Common myeloid progenitor, CD34-positive (primary cell): ENCODE measurements at regions not wholly inside any gene's neighbourhood (a gene's known extent, or its start where the extent isn't known, plus 50 kb on each side); places are given as distances from the start of the nearest gene placed in this dataset.

Experiments
- CTCF ChIA-PET: fragments of 350-600 bp; sonication (Branson Sonifier 250); formaldehyde crosslinking; loops from one replicate; lab custom pipeline; 2021; ENCODE audit warnings: antibody characterized with exemption; lab: Charles Lee
- POLR2A ChIA-PET: fragments of 350-600 bp; sonication (Branson Sonifier 250); formaldehyde crosslinking; loops from one replicate; lab custom pipeline; 2021; ENCODE audit warnings: antibody characterized with exemption; lab: Charles Lee
- DNase-seq, 3 donors: peaks; one replicate each; pipeline versions ENCODE4 v3.0.0 to v3.0.0-alpha.2; 2013
- H3K27ac ChIP-seq, 2 experiments: 1 replicate in 1 of 2; 2 replicates in 1 of 2; pipeline ENCODE4 v1.7.0; 2013; ENCODE audit warnings: inconsistent platforms in 2 of 2, low read length in 2 of 2, mild to moderate bottlenecking in 2 of 2, low read depth in 1 of 2, moderate library complexity in 1 of 2; ENCODE audit not compliant: severe bottlenecking in 2 of 2, insufficient read depth in 1 of 2, poor library complexity in 1 of 2
- H3K27me3 ChIP-seq, 5 experiments: replicated peaks in 2 of 5; 1 replicate in 3 of 5; 2 replicates in 2 of 5; pipeline versions ENCODE4 v1.6.1 to v1.7.0; 2013; ENCODE audit warnings: low read length in 4 of 5, mild to moderate bottlenecking in 2 of 5, moderate library complexity in 2 of 5, inconsistent platforms in 1 of 5; ENCODE audit not compliant: insufficient read depth in 5 of 5, control insufficient read depth in 4 of 5
- H3K36me3 ChIP-seq, 4 experiments: 1 replicate in 2 of 4; 2 replicates in 2 of 4; pipeline versions ENCODE4 v1.6.1 to v1.7.0; 2013; ENCODE audit warnings: low read length in 3 of 4, control low read depth in 1 of 4, mild to moderate bottlenecking in 1 of 4; ENCODE audit not compliant: control insufficient read depth in 4 of 4, insufficient read depth in 4 of 4
- H3K4me1 ChIP-seq, 4 experiments: 1 replicate in 3 of 4; 2 replicates in 1 of 4; pipeline versions ENCODE4 v1.6.1 to v1.7.1; 2013; ENCODE audit warnings: low read length in 3 of 4, mild to moderate bottlenecking in 3 of 4, control low read depth in 1 of 4, inconsistent platforms in 1 of 4, moderate library complexity in 1 of 4; ENCODE audit not compliant: control insufficient read depth in 4 of 4, insufficient read depth in 4 of 4; ENCODE audit errors: control extremely low read depth in 1 of 4
- H3K4me3 ChIP-seq, 7 experiments: 1 replicate in 4 of 7; 2 replicates in 3 of 7; pipeline versions ENCODE4 v1.5.1 to v1.7.0; 2013; ENCODE audit warnings: mild to moderate bottlenecking in 7 of 7, low read length in 6 of 7, moderate library complexity in 6 of 7, inconsistent platforms in 2 of 7, low read depth in 2 of 7, control low read depth in 1 of 7; ENCODE audit not compliant: insufficient read depth in 4 of 7, control insufficient read depth in 1 of 7; ENCODE audit errors: extremely low read depth in 1 of 7
- H3K9me3 ChIP-seq, 5 experiments: 1 replicate in 4 of 5; 2 replicates in 1 of 5; pipeline versions ENCODE4 v1.6.1 to v1.7.1; 2013; ENCODE audit warnings: low read length in 4 of 5, mild to moderate bottlenecking in 2 of 5, inconsistent platforms in 1 of 5, low read depth in 1 of 5, moderate library complexity in 1 of 5; ENCODE audit not compliant: control insufficient read depth in 4 of 5, insufficient read depth in 2 of 5; ENCODE audit errors: control extremely low read depth in 1 of 5
- WGBS: methylation state at CpG from one replicate; pipeline ENCODE4 v1.1.5; 2013; ENCODE audit not compliant: insufficient coverage; 5-methylcytosine and 5-hydroxymethylcytosine counted together

DNA sequence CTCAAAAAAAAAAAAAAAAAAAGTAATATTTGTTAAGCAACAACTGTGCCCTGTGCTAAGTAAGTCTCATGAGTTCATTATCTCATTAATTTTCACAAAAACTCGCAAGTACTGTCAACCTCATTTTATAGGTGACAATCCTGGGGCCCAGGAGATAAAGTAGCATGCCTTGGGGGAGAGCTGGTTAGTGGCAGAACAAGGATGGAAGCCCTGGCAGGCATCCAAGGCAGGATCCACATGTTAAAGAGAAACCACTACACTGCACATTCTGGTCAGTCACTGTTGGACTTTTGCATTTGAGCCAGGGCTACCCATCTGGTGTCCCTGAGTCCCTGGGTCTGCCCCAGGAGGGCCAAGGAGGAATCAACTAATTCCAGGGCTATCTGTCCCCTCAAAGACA, 54.6 kb downstream of the ZFP36L2 start:
- Histone ChIP-seq H3K36me3 (no peaks in the 10 kb centered on the region), H3K9me3 (peaks cover 0 to 32% (median 20%) of the 10 kb centered on the region in 5 experiments), H3K27ac (no peak overlapping the region), H3K4me3 (no peak overlapping the region), H3K27me3 (no peaks in the 10 kb centered on the region), H3K4me1 (peaks cover 6 to 45% (median 42%) of the 10 kb centered on the region in 4 experiments)
- ChIA-PET CTCF (interaction anchor here (0.6 to 4.3 kb wide), 9 partner anchors 7 to 66 kb away, joined by 3 to 30 read pairs (median 3); partner anchors contain the start of gene ZFP36L2), POLR2A (interaction anchor here (0.6 kb wide), 1 partner anchor 347 kb away, joined by 3 read pairs; no protein-coding TSS in a partner anchor)
- WGBS, result 40% methylated on average over 1 of the region's 1 CpG
- DNase-seq, result peak in 1 of 3 donors; percentile 42

- Histone ChIP-seq H3K9me3 (peaks cover 0 to 23% (median 14%) of the 10 kb centered on the region in 5 experiments), H3K27me3 (no peaks in the 10 kb centered on the region), H3K4me1 (peaks cover 6 to 45% (median 43%) of the 10 kb centered on the region in 4 experiments), H3K27ac (peak overlapping the region in 1 of 2 experiments; percentile 16), H3K4me3 (peak overlapping the region in 2 of 7 experiments; percentile 4 to 28), H3K36me3 (no peaks in the 10 kb centered on the region)
- ChIA-PET POLR2A (interaction anchor here (1.0 to 1.6 kb wide), 2 partner anchors 48 to 51 kb away, joined by 3 to 6 read pairs; no protein-coding TSS in a partner anchor), CTCF (interaction anchor here (0.8 to 4.3 kb wide), 14 partner anchors 9 to 146 kb away, joined by 3 to 30 read pairs (median 6); partner anchors contain the start of gene ZFP36L2)
- WGBS, result 26% methylated on average over 19 of the region's 21 CpGs
- DNase-seq, result peak in 1 of 3 donors; percentile 34
Observed at GRCh38 chr2:43170405-43171105, 55.9 kb downstream of the ZFP36L2 start.

GRCh38 chr2:43169987-43170386, 56.4 kb downstream of the ZFP36L2 start:
- peak overlapping the region in 1 of 2 experiments; percentile 68 for H3K27ac ChIP-seq
- WGBS, result 63% methylated on average over 5 of the region's 9 CpGs
- ChIA-PET POLR2A (interaction anchor here (1.6 to 2.0 kb wide), 3 partner anchors 49 to 55 kb away, joined by 6 to 11 read pairs (median 7); no protein-coding TSS in a partner anchor), CTCF (interaction anchor here (1.2 to 4.3 kb wide), 14 partner anchors 9 to 223 kb away, joined by 3 to 30 read pairs (median 6); partner anchors contain the start of gene ZFP36L2)
- DNase-seq, result peak; percentile 38 to 61 (median 57)
- no peaks in the 10 kb centered on the region for H3K27me3 ChIP-seq
- peaks cover 0 to 17% (median 10%) of the 10 kb centered on the region in 5 experiments for H3K9me3 ChIP-seq
- peaks cover 4 to 47% (median 44%) of the 10 kb centered on the region in 4 experiments for H3K4me1 ChIP-seq
- H3K4me3 ChIP-seq, result peak overlapping the region in 4 of 7 experiments; percentile 19 to 51 (median 43)
- no peaks in the 10 kb centered on the region for H3K36me3 ChIP-seq

DNA sequence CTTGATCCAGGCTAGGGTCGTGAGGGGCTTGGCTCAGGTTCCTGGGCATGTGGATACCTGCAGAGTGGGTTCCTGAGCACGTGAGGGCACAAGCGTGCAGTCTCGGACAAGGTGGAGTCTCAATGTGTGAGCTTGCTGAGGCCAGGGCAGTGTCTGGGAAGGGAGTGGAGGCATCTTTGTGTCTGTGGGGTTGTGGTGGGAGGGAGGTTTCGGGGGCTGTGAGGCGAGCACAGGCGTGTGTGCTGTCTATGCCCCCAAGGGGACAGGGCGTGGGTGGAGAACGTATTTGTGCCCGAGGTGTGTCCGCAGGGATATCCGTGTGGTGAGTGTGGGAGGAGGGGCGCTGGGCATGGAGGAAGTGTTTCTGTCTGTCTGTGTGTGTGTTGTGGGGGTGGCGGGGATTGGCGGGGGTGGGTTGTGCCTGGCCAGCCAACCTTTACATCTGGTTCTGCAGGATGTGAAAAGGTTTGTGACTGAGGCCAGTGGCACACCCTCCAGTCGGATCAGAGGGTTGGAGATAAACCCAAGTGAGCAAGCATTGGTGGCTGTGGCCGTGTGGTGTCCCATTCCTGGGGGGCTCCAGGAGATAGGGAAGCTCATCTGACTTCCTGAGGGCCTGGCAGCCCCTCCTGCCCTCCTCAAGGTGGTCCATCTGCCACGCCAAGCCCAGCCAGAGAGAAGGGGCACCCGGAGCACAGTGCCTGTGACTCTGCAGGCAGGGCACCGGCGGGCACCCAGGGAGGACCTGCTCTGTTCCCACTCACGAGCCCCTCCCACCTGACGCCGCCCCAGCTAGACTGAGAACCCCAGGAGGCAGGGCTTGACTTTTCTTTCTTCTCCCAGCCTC, 57.1 kb downstream of the ZFP36L2 start:
- Histone ChIP-seq H3K4me3 (peak overlapping the region in 4 of 7 experiments; percentile 35 to 51 (median 46)), H3K27me3 (no peaks in the 10 kb centered on the region), H3K4me1 (peaks cover 4 to 47% (median 44%) of the 10 kb centered on the region in 4 experiments), H3K27ac (peak overlapping the region; percentile 33 to 68), H3K36me3 (no peaks in the 10 kb centered on the region), H3K9me3 (peaks cover 0 to 10% (median 6%) of the 10 kb centered on the region in 5 experiments)
- WGBS, result 26% methylated on average over 13 of the region's 24 CpGs
- CTCF ChIA-PET, result interaction anchor here (0.7 to 4.3 kb wide), 16 partner anchors 10 to 222 kb away, joined by 3 to 30 read pairs (median 6); partner anchors contain the start of gene ZFP36L2
- POLR2A ChIA-PET, result interaction anchor here (0.9 to 2.0 kb wide), 6 partner anchors 36 to 194 kb away, joined by 4 to 11 read pairs (median 6); no protein-coding TSS in a partner anchor
- peak; percentile 44 to 84 (median 74) for DNase-seq

GRCh38 chr2:43168016-43168369, 58.4 kb downstream of the ZFP36L2 start:
- Histone ChIP-seq H3K27me3 (no peaks in the 10 kb centered on the region), H3K36me3 (no peaks in the 10 kb centered on the region), H3K27ac (peak overlapping the region in 1 of 2 experiments; percentile 34), H3K4me3 (no peak overlapping the region), H3K4me1 (peaks cover 4 to 47% (median 44%) of the 10 kb centered on the region in 4 experiments), H3K9me3 (no peaks in the 10 kb centered on the region)
- CTCF ChIA-PET, result interaction anchor here (1.0 to 4.3 kb wide), 6 partner anchors 11 to 144 kb away, joined by 3 to 30 read pairs (median 6); no protein-coding TSS in a partner anchor
- no peak for DNase-seq
- POLR2A ChIA-PET, result interaction anchor here (1.7 to 2.0 kb wide), 3 partner anchors 37 to 57 kb away, joined by 5 to 11 read pairs (median 7); no protein-coding TSS in a partner anchor
- 100% methylated on average over 1 of the region's 1 CpG for WGBS

- 84% methylated on average over 5 of the region's 9 CpGs for WGBS
- no peaks in the 10 kb centered on the region for H3K9me3 ChIP-seq
- no peaks in the 10 kb centered on the region for H3K36me3 ChIP-seq
- ChIA-PET CTCF (interaction anchor here (0.7 to 2.0 kb wide), 8 partner anchors 14 to 64 kb away, joined by 3 to 6 read pairs (median 3); no protein-coding TSS in a partner anchor), POLR2A (no interaction called here)
- H3K27ac ChIP-seq, result no peak overlapping the region
- DNase-seq, result no peak
- peaks cover 0 to 34% (median 30%) of the 10 kb centered on the region in 4 experiments for H3K4me1 ChIP-seq
- no peaks in the 10 kb centered on the region for H3K27me3 ChIP-seq
- H3K4me3 ChIP-seq, result no peak overlapping the region
Observed at GRCh38 chr2:43165378-43166069, 60.9 kb downstream of the ZFP36L2 start.
